HG03469 (cell line): ENCODE measurements at regions not wholly inside any gene's neighbourhood (a gene's known extent, or its start where the extent isn't known, plus 50 kb on each side); places are given as distances from the start of the nearest gene placed in this dataset.

Source experiments
- ATAC-seq: cut with Tn5 transposase; IDR thresholded peaks from one replicate; pipeline ENCODE4 v1.9.1; 2021; ENCODE audit warnings: mild to moderate bottlenecking, moderate library complexity, moderate number of reproducible peaks; ENCODE audit not compliant: unreplicated experiment

- ATAC-seq, result no peak
Observed at GRCh38 chr10:59595593-59595992, 114.1 kb downstream of the SLC16A9 start.

- ATAC-seq, result no peak
Observed at GRCh38 chr10:59593768-59594167, 115.9 kb downstream of the SLC16A9 start.

- ATAC-seq, result no peak
Observed at GRCh38 chr10:59589796-59590195, 119.9 kb downstream of the SLC16A9 start.

GRCh38 chr10:59588791-59589190 is 120.9 kb downstream of the SLC16A9 start:
- ATAC-seq, result no peak

GRCh38 chr10:59587756-59588140 is 121.9 kb downstream of the SLC16A9 start:
- ATAC-seq, result no peak

GRCh38 chr10:59587083-59587755 is 122.4 kb downstream of the SLC16A9 start:
- no peak for ATAC-seq

- ATAC-seq, result no peak
Observed at GRCh38 chr10:59586407-59586891, 123.2 kb downstream of the SLC16A9 start.

- no peak for ATAC-seq
Observed at GRCh38 chr10:59585046-59585700, 124.5 kb downstream of the SLC16A9 start.

- no peak for ATAC-seq
Observed at GRCh38 chr10:59582780-59583179, 126.9 kb downstream of the SLC16A9 start.

GRCh38 chr10:59582058-59582457 is 127.6 kb downstream of the SLC16A9 start:
- ATAC-seq, result no peak

- no peak for ATAC-seq
Observed at GRCh38 chr10:59580026-59580863, 129.4 kb downstream of the SLC16A9 start.

- no peak for ATAC-seq
Observed at GRCh38 chr10:59578741-59579140, 130.9 kb downstream of the SLC16A9 start.

- ATAC-seq, result peak; percentile 45
Observed at GRCh38 chr10:59577984-59578383, 131.7 kb downstream of the SLC16A9 start.

GRCh38 chr10:59575269-59575668 is 134.4 kb downstream of the SLC16A9 start:
- ATAC-seq, result no peak

GRCh38 chr10:59563531-59563930 is 146.1 kb downstream of the SLC16A9 start:
- no peak for ATAC-seq

- ATAC-seq, result no peak
Observed at GRCh38 chr10:59562126-59562525, 147.5 kb downstream of the SLC16A9 start.

GRCh38 chr10:59561477-59562121 is 148.1 kb downstream of the SLC16A9 start:
- ATAC-seq, result no peak

GRCh38 chr10:59560990-59561389 is 148.7 kb downstream of the SLC16A9 start:
- ATAC-seq, result no peak

- no peak for ATAC-seq
Observed at GRCh38 chr10:59560161-59560560, 149.5 kb downstream of the SLC16A9 start.

- no peak for ATAC-seq
Observed at GRCh38 chr10:59558066-59558465, 151.6 kb downstream of the SLC16A9 start.

GRCh38 chr10:59557642-59558041 is 152.0 kb downstream of the SLC16A9 start:
- ATAC-seq, result no peak
